NCI-H446 (cell line): ENCODE measurements at regions not wholly inside any gene's neighbourhood (a gene's known extent, or its start where the extent isn't known, plus 50 kb on each side); places are given as distances from the start of the nearest gene placed in this dataset.
"Not testable (repeated sequence)": the region's sequence is repeated elsewhere in the genome, so short reads cannot be mapped to it uniquely, and the experiment has no call there.

Experiments used
- DNase-seq, 2 experiments: peaks; one replicate each; lab custom pipeline; 2025; lab: John Stamatoyannopoulos, UW

GRCh38 chr12:62010331-62010906 is 249.8 kb upstream of the USP15 start:
- not testable (repeated sequence) for DNase-seq

GRCh38 chr12:62010973-62011372 is 249.2 kb upstream of the USP15 start:
- not testable (repeated sequence) for DNase-seq

DNA sequence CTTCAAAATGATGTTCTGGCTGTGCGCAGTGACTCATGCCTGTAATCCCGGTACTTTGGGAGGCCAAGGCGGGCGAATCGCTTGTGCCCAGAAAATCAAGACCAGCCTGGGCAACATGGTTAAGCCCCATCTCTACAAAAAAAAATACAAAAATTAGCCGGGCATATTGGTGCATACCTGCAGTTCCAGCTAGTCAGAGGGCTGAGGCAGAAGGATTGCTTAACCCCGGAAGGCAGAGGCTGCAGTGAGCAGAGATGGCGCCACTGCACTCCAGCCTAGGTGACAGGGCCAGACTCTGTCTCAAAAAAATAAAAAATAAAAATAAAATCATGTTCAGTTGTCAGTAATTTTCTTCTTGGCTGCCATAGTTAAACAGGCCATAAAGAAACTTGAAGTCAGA is 245.9 kb upstream of the USP15 start:
- DNase-seq, result no peak

GRCh38 chr12:62016021-62016420 is 244.2 kb upstream of the USP15 start:
- no peak for DNase-seq

- DNase-seq, result no peak
Measured at GRCh38 chr12:62021808-62022207, 238.4 kb upstream of the USP15 start.

- no peak for DNase-seq
Measured at GRCh38 chr12:62028536-62028935, 231.7 kb upstream of the USP15 start.

DNA sequence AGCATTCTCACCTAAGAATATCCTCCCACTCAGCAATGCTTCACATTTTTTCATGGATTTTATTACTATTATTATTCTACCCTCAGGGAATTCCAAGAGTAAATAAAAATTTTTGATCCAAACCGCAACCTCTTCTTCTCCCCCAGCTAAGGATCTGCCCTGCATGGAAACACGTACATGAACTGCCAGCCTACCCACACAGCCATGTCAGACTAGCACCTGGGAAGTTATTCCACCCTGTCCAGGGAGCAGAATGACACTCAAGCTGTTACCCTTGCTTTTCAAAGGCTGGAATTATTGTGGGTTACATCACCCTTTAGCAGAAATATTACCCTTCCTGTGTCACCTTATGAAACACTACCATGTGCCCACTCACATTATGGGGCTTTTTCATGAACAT is 227.3 kb upstream of the USP15 start:
- DNase-seq, result no peak

GRCh38 chr12:62044450-62045135 is 215.6 kb upstream of the USP15 start:
- no peak for DNase-seq

DNA sequence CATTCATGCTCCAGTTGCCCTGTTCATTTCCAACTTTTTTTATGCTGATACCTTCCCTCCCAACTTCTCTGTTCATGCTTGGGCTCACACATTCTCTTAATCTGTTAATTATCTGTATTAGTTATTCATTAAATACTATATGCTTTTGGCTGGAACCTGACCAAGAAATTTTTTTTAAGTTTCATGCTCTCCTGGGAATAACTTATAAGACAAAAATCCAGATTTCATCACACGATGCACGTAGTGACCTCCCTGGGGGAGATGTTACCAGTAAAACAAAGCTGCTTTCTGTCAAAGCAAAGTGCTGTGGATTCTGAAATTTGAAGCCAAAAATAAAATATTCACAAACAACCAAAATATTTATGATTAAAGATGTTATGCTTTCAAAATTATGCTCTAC is 215.0 kb upstream of the USP15 start:
- no peak for DNase-seq

GRCh38 chr12:62050785-62051184 is 209.4 kb upstream of the USP15 start:
- no peak for DNase-seq

GRCh38 chr12:62069976-62070375 is 190.2 kb upstream of the USP15 start:
- no peak for DNase-seq

GRCh38 chr12:62073236-62073635 is 187.0 kb upstream of the USP15 start:
- DNase-seq, result not testable (repeated sequence)

DNA sequence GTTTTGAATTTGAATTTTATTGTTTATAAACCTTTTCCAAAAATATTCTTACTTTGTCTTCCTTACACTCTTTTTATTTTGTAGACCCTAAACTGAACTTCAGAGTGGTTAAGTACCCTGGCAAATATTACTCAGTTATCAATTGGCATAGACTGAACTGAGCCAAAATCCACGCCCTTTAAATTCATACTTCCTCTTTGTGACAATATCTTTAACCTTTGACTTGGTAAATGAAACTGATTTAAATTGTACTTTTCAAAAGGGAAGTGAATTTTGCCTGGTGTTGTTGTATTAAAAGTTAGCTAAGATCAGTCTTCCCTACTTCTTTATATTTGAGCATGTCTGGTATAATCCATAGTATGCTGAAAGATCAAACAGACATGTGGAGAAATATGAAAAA is 184.3 kb upstream of the USP15 start:
- no peak for DNase-seq

DNA sequence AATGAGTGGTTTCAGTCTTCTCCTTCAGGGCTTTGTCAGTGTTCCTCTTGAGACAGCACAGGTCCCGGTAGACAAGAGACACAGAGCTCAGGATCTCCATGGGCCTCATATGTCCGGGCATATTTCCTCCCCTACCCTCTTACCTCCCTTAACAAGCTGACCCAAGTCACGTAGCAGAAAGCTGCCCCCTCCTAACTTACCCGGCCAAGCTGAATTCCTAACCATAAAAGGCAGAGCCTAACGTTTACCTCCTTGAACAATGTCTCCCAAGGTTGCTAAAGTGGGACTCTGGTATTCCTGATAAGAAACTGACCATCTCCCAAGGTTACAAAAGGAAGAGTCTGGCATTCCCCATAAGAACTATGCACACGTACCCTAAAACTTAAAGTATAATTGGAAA is 182.2 kb upstream of the USP15 start:
- DNase-seq, result no peak

GRCh38 chr12:62082448-62082847 is 177.8 kb upstream of the USP15 start:
- no peak for DNase-seq

DNA sequence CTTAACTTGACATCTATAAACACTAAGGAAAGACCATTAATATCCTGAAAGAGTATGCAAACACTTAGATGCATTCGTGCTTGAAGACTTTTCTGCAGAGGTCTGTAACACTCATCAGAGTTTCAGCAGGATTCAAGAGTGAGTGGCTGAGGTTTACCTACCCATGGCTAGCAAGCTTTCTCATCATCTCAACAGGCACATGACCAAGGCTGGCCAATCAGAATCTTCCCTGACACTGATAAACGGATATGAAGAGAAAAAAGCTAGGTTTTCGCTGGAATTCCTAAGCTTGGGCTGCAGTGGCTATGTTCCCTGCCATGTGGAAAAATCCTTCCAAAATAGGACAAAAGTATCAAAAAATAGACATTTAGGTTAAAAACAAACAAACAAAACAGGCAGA is 162.1 kb upstream of the USP15 start:
- DNase-seq, result no peak

DNA sequence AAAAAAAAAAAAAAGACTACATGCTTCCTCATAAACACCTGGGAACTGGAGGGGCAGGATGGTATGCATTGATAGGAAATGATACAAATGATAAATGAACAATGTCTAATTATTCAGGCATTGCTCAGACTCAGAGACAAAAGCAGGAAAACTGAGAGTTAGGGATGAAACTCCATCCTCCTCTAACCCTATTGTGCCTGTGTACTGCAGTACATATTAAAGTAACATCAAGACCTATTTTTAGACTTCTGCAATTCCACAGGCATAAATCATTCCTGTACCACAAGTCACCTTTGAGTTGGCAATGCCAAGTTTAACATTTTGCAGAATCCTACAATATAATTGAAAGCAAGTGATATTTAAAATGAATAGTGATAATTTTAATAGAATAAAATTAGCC is 156.5 kb upstream of the USP15 start:
- DNase-seq, result no peak

DNA sequence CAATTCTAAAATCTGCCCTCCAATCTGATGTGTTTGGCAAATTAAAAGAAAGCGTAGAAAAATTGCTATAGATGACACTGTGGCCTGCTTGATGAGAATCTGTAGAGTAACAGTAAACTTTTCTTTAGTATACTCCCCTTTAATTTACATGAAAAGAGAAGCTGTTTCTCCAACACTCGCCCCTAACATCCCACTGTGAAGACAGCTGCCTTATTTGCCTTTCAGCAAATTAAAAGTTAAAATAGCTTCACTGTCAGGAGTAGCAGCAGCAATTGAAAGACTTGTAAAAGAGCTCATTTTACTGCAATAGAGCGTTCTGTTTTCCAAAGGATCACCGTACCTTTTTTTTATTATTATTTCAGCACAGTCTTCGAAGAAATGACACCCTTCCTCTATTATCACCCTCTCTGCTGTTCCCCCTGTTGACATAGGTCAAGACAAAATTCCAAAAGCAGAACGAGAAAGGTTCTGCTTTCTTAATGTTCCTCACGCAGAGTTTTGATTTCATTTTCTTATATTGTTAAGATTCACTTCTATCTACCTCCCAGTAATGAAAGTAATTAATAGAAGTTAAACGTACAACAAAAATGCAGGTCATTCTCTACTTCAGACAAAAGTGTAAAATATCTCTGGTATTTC is 153.5 kb upstream of the USP15 start:
- no peak for DNase-seq

GRCh38 chr12:62113366-62114011 is 146.7 kb upstream of the USP15 start:
- DNase-seq, result no peak

- no peak for DNase-seq
Measured at GRCh38 chr12:62116986-62117385, 143.2 kb upstream of the USP15 start.

DNA sequence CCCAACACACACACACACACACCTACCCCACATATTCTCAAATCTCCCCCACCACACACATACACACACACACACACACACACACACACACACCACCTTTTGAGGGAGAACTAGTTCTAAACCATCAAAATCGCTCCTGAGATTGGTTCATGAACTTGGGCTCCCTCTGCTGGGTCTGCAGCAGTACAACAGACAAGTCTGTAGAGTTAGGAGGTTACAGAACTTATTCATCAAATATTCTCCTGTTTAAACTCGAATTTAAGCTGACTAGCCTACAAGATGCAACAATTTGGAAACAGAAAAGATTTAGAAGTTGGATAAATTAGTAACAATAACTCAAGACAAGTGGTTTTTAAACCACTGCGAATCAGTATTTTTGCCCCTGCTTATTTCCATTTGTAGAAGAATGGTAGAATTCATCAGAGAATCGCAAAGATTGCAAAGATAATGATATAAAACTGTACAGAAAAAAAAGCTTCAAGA is 136.4 kb upstream of the USP15 start:
- peak in 1 of 2 experiments; percentile 42 for DNase-seq

DNA sequence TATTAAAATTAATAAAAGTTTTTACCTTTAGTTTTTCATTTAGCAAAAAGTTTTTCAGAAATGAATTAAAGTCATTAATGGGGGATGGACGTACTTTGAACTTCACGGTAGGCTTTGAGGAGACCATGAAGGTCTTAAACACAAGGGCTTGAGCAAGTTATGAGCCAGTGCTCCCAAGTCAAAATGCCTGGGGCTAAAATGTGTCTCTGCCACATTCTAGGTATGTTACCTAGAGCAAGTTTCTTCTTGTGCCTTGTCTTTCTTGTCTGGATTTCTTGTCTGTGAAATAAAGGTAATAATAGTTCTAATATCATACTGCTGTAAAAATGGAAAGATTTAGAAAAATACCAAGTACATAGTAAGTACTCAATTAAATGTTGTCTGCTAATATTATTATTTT is 132.7 kb upstream of the USP15 start:
- no peak for DNase-seq
